Spleen (tissue), 7 donors: ENCODE measurements at regions not wholly inside any gene's neighbourhood (a gene's known extent, or its start where the extent isn't known, plus 50 kb on each side); places are given as distances from the start of the nearest gene placed in this dataset.

Experiments used
- CTCF ChIP-seq, 11 experiments: fragments of 200-600 bp in 7 of 11; fragments of 450-650 bp in 4 of 11; sonication (generic) in 4 of 11; IDR thresholded peaks in 8 of 11; conservative IDR thresholded peaks in 3 of 11; 1 replicate in 7 of 11; 2 replicates in 4 of 11; pipeline versions ENCODE4 v1.4.0 to v1.8.0; 2016 to 2021; ENCODE audit warnings: antibody characterized with exemption in 11 of 11, inconsistent platforms in 4 of 11, mild to moderate bottlenecking in 1 of 11
- POLR2A ChIP-seq, 3 donors: fragments of 450-650 bp; IDR thresholded peaks; one replicate each; pipeline ENCODE4 v1.5.1; 2017; ENCODE audit warnings: antibody characterized with exemption in 3 of 3, mild to moderate bottlenecking in 1 of 3
- donor health status: DM: no; HTN: no; CAD: no; lungs with moderate emphysema.
- donor health status: DM: no; HTN: no; CAD: no.
- donor health status: DM: no; HTN: no; CAD: no.

DNA sequence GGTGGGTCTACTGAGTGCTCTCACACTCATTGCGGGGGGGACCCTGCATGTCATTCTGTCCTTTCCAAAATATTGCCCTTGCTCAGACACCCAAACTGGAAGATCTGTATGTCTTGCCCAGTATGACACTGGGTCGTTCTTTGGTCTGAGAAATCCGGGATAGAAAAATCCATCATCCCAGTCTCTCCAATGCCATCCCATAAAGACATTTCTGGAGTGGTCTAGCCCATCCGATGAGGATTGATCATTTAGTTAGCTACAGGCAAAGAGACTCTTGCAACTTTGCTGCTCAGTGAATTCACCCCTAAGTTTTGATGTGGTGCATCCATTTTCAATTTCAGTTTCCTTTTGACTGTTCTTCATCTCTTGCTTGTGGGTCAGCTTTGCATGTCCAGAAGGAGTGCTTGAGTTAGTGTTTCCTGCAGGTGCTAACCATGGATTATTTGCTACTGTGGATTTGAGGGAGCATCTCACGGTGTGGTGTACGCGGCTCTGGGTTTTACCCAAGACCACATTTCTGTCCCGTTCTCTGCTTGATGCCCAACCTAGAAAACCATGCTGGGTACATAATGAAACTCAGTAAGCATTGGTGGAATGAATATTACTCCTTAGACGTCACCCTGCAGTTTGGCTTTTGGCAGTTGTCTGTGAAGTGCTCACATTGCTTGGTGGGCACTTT is 247.0 kb upstream of the MKI67 start:
- TF ChIP-seq CTCF (IDR thresholded peaks at IDR 0.05 in 8 of 11, conservative IDR thresholded peaks at IDR 0.05 in 3 of 11) (no peak), POLR2A (IDR thresholded peaks at IDR 0.05) (no peak)
